Spleen (tissue), 11 donors: ENCODE measurements at regions not wholly inside any gene's neighbourhood (a gene's known extent, or its start where the extent isn't known, plus 50 kb on each side); places are given as distances from the start of the nearest gene placed in this dataset.

Experiments used
- DNase-seq: peaks from one replicate; pipeline ENCODE4 v3.0.0-alpha.2; 2020
- H3K27ac ChIP-seq, 8 donors: fragments of 200-600 bp; sonication (generic) in 7 of 8; 1 replicate in 4 of 8; 2 replicates in 4 of 8; pipeline versions ENCODE4 v1.5.0 to v1.8.0; 2016 to 2021; ENCODE audit warnings: inconsistent platforms in 4 of 8, mild to moderate bottlenecking in 4 of 8, moderate library complexity in 1 of 8
- H3K27me3 ChIP-seq, 7 donors: fragments of 200-600 bp; sonication (generic) in 6 of 7; replicated peaks in 1 of 7; 1 replicate in 4 of 7; 2 replicates in 3 of 7; pipeline versions ENCODE4 v1.5.0 to v1.8.0; 2016 to 2021; ENCODE audit warnings: inconsistent platforms in 3 of 7, mild to moderate bottlenecking in 1 of 7
- H3K36me3 ChIP-seq, 6 donors: fragments of 200-600 bp; sonication (generic) in 5 of 6; 1 replicate in 4 of 6; 2 replicates in 2 of 6; pipeline versions ENCODE4 v1.5.0 to v1.8.0; 2016 to 2021; ENCODE audit warnings: inconsistent platforms in 2 of 6
- H3K4me1 ChIP-seq, 6 donors: fragments of 200-600 bp; sonication (generic) in 5 of 6; 1 replicate in 3 of 6; 2 replicates in 3 of 6; pipeline versions ENCODE4 v1.5.0 to v1.8.0; 2016 to 2021; ENCODE audit warnings: inconsistent platforms in 3 of 6
- H3K4me3 ChIP-seq, 8 donors: fragments of 200-600 bp; sonication (generic) in 7 of 8; 1 replicate in 4 of 8; 2 replicates in 4 of 8; pipeline versions ENCODE4 v1.5.0 to v1.8.0; 2016 to 2021; ENCODE audit warnings: inconsistent platforms in 4 of 8, mild to moderate bottlenecking in 4 of 8, moderate library complexity in 2 of 8
- H3K9me3 ChIP-seq, 8 donors: fragments of 200-600 bp; sonication (generic) in 7 of 8; 1 replicate in 4 of 8; 2 replicates in 4 of 8; pipeline versions ENCODE4 v1.5.0 to v1.8.0; 2016 to 2021; ENCODE audit warnings: inconsistent platforms in 4 of 8
- POLR2A ChIP-seq, 3 donors: fragments of 450-650 bp; IDR thresholded peaks; one replicate each; pipeline ENCODE4 v1.5.1; 2017; ENCODE audit warnings: antibody characterized with exemption in 3 of 3, mild to moderate bottlenecking in 1 of 3
- POLR2AphosphoS5 ChIP-seq, 3 donors: sonication (generic); formaldehyde crosslinking; IDR thresholded peaks; one replicate each; pipeline ENCODE4 v1.5.1; 2017; ENCODE audit warnings: antibody characterized with exemption in 3 of 3
- WGBS, 5 donors: extraction: QIAGEN DNeasy Blood & Tissue Kit in 3 of 5; methylation state at CpG; one replicate each; pipeline versions ENCODE4 v1.1.5 to v1.1.7; 2013 to 2018; 5-methylcytosine and 5-hydroxymethylcytosine counted together
- intact Hi-C: fragments of 100-400 bp; cut with DNase I; formaldehyde crosslinking; loops from one replicate; pipeline ENCODE4 v1.15.0; 2023; ENCODE audit warnings: low total_unique reads
- TF ChIP-seq, protein P1 (sequence below), 11 experiments: fragments of 200-600 bp in 7 of 11; fragments of 450-650 bp in 4 of 11; sonication (generic) in 4 of 11; IDR thresholded peaks in 8 of 11; conservative IDR thresholded peaks in 3 of 11; 1 replicate in 7 of 11; 2 replicates in 4 of 11; pipeline versions ENCODE4 v1.4.0 to v1.8.0; 2016 to 2021; ENCODE audit warnings: antibody characterized with exemption in 11 of 11, inconsistent platforms in 4 of 11, mild to moderate bottlenecking in 1 of 11
- donor health status: healthy with polysubstance abuse.
- donor health status: DM: no; HTN: no; CAD: no; lungs with moderate emphysema.
- donor health status: DM: no; HTN: no; CAD: no.
- donor health status: Bipolar disorder and iron deficiency.
- donor health status: healthy.
- donor health status: DM: no; HTN: no; CAD: no.
- donor health status: DM: yes; HTN: yes; CAD: no.

GRCh38 chr10:84850826-84851225 lies 522.4 kb downstream of the CCSER2 start:
- Histone ChIP-seq H3K9me3 (no peaks in the 10 kb centered on the region), H3K4me3 (no peak overlapping the region), H3K4me1 (no peaks in the 10 kb centered on the region), H3K36me3 (no peaks in the 10 kb centered on the region), H3K27me3 (no peaks in the 10 kb centered on the region), H3K27ac (no peak overlapping the region)
- TF ChIP-seq, protein P1, sequence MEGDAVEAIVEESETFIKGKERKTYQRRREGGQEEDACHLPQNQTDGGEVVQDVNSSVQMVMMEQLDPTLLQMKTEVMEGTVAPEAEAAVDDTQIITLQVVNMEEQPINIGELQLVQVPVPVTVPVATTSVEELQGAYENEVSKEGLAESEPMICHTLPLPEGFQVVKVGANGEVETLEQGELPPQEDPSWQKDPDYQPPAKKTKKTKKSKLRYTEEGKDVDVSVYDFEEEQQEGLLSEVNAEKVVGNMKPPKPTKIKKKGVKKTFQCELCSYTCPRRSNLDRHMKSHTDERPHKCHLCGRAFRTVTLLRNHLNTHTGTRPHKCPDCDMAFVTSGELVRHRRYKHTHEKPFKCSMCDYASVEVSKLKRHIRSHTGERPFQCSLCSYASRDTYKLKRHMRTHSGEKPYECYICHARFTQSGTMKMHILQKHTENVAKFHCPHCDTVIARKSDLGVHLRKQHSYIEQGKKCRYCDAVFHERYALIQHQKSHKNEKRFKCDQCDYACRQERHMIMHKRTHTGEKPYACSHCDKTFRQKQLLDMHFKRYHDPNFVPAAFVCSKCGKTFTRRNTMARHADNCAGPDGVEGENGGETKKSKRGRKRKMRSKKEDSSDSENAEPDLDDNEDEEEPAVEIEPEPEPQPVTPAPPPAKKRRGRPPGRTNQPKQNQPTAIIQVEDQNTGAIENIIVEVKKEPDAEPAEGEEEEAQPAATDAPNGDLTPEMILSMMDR (IDR thresholded peaks at IDR 0.05 in 8 of 11, conservative IDR thresholded peaks at IDR 0.05 in 3 of 11), result no peak
- TF ChIP-seq POLR2A (IDR thresholded peaks at IDR 0.05), result no peak
- TF ChIP-seq POLR2AphosphoS5 (IDR thresholded peaks at IDR 0.05), result no peak
- WGBS, 5 donors, result 80 to 90% (median 86%) methylated on average over 6 of the region's 6 CpGs
- intact Hi-C loops, result no loop called here
- no peak for DNase-seq

- intact Hi-C loops, result no loop called here
- 8 to 20% (median 10%) methylated on average over 3 of the region's 3 CpGs for WGBS, 5 donors
Measured at GRCh38 chr10:84854439-84854838, 526.0 kb downstream of the CCSER2 start.

GRCh38 chr10:84860855-84861254 lies 532.5 kb downstream of the CCSER2 start:
- 86 to 92% (median 87%) methylated on average over 4 of the region's 4 CpGs for WGBS, 5 donors
- intact Hi-C loops, result no loop called here
- Histone ChIP-seq H3K27me3 (no peaks in the 10 kb centered on the region), H3K4me3 (no peak overlapping the region), H3K27ac (no peak overlapping the region), H3K4me1 (no peaks in the 10 kb centered on the region), H3K9me3 (peaks cover 0 to 7% (median 0%) of the 10 kb centered on the region in 8 donors), H3K36me3 (no peaks in the 10 kb centered on the region)
- TF ChIP-seq, protein P1 (IDR thresholded peaks at IDR 0.05 in 8 of 11, conservative IDR thresholded peaks at IDR 0.05 in 3 of 11), result no peak
- TF ChIP-seq POLR2A (IDR thresholded peaks at IDR 0.05), result no peak
- no peak for TF ChIP-seq POLR2AphosphoS5 (IDR thresholded peaks at IDR 0.05)
- DNase-seq, result no peak

More at GRCh38 chr10:84854439-84854838, 526.0 kb downstream of the CCSER2 start:
- DNase-seq, result no peak
- H3K4me3 ChIP-seq, result no peak overlapping the region
- H3K4me1 ChIP-seq, result no peaks in the 10 kb centered on the region
- peaks cover 0 to 7% (median 0%) of the 10 kb centered on the region in 8 donors for H3K9me3 ChIP-seq
- no peaks in the 10 kb centered on the region for H3K27me3 ChIP-seq
- TF ChIP-seq POLR2AphosphoS5 (IDR thresholded peaks at IDR 0.05), result no peak
- TF ChIP-seq POLR2A (IDR thresholded peaks at IDR 0.05), result no peak
- TF ChIP-seq, protein P1 (IDR thresholded peaks at IDR 0.05 in 8 of 11, conservative IDR thresholded peaks at IDR 0.05 in 3 of 11), result no peak
- no peak overlapping the region for H3K27ac ChIP-seq
- no peaks in the 10 kb centered on the region for H3K36me3 ChIP-seq

- Histone ChIP-seq H3K27ac (no peak overlapping the region), H3K4me1 (no peaks in the 10 kb centered on the region), H3K36me3 (no peaks in the 10 kb centered on the region), H3K4me3 (no peak overlapping the region), H3K27me3 (no peaks in the 10 kb centered on the region), H3K9me3 (peaks cover 0 to 11% (median 0%) of the 10 kb centered on the region in 8 donors)
- TF ChIP-seq, protein P1 (IDR thresholded peaks at IDR 0.05 in 8 of 11, conservative IDR thresholded peaks at IDR 0.05 in 3 of 11), result no peak
- TF ChIP-seq POLR2AphosphoS5 (IDR thresholded peaks at IDR 0.05) (no peak), POLR2A (IDR thresholded peaks at IDR 0.05) (no peak)
- 60 to 90% (median 78%) methylated on average over 1 of the region's 1 CpG for WGBS, 5 donors
- DNase-seq, result no peak
- intact Hi-C loops, result no loop called here
Measured at GRCh38 chr10:84862551-84862950, 534.2 kb downstream of the CCSER2 start.
